ENCODE measurements at regions not wholly inside any gene's neighbourhood (a gene's known extent, or its start where the extent isn't known, plus 50 kb on each side); places are given as distances from the start of the nearest gene placed in this dataset.

DNA sequence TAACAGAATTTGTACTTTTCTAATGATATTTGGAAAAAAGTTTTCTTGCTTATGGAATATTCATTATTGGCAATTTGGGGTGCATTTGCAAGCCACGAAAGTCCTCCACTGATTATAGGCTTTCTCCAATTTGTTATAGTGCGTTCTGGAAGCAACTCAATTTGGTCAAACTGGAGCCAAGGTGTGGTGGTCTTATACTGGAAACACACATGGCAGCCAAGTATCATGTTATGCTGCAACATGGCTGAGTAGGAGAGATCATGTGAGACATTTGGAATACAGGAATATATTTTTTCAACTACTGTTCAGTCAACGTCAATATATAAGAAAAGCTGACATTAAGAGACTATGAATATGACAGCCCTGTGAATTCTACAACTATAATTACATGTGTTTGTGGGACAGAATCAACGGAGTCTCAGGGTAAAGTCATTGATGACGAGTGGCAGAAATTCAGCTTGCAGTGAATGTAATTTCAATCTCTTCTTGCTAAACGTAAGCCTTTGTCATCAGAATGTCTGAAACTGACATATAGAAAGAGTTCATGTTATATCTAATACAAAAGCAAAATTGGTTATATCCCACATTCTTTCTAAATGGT lies 83.8 kb upstream of the FIBIN start:
- no peak overlapping the region for H3K27ac Mint-ChIP-seq (ENCODE audit: unreplicated experiment)
- no peak overlapping the region for H3K4me3 Mint-ChIP-seq (ENCODE audit: unreplicated experiment)
- no peaks in the 10 kb centered on the region for H3K9me3 Mint-ChIP-seq (ENCODE audit: low read depth)
- TF ChIP-seq, protein P1, sequence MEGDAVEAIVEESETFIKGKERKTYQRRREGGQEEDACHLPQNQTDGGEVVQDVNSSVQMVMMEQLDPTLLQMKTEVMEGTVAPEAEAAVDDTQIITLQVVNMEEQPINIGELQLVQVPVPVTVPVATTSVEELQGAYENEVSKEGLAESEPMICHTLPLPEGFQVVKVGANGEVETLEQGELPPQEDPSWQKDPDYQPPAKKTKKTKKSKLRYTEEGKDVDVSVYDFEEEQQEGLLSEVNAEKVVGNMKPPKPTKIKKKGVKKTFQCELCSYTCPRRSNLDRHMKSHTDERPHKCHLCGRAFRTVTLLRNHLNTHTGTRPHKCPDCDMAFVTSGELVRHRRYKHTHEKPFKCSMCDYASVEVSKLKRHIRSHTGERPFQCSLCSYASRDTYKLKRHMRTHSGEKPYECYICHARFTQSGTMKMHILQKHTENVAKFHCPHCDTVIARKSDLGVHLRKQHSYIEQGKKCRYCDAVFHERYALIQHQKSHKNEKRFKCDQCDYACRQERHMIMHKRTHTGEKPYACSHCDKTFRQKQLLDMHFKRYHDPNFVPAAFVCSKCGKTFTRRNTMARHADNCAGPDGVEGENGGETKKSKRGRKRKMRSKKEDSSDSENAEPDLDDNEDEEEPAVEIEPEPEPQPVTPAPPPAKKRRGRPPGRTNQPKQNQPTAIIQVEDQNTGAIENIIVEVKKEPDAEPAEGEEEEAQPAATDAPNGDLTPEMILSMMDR (IDR thresholded peaks at IDR 0.05) = no peak
- DNase-seq (ENCODE audit: low spot score) = no peak
- H3K27me3 Mint-ChIP-seq (ENCODE audit: low read depth) = no peaks in the 10 kb centered on the region
- H3K36me3 Mint-ChIP-seq (ENCODE audit: low read depth) = no peaks in the 10 kb centered on the region
- H3K4me1 Mint-ChIP-seq (ENCODE audit: low read depth) = peaks cover 21% of the 10 kb centered on the region

DNA sequence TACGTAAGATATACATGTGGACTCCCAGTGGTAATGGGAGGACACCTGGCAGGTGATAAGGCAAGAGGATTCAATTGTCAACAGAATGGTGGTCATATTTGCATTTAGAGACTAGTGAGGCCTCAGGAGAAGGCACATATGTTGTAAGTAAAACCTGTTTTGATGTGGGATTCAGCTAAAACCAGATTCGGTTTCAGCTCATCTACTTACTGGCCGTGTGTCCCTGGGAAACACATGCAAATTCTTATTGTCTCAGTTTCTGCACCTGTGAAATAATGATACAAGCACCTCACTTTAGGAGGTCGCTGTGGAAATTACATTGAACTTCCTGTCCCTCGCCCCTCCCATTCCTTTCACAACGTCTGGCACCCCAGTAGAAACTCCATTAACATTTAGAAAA lies 78.9 kb upstream of the FIBIN start:
- Mint-ChIP-seq H3K27me3 (ENCODE audit: low read depth) (no peaks in the 10 kb centered on the region), H3K4me1 (ENCODE audit: low read depth) (peaks cover 15% of the 10 kb centered on the region), H3K27ac (ENCODE audit: unreplicated experiment) (no peak overlapping the region), H3K9me3 (ENCODE audit: low read depth) (peaks cover 6% of the 10 kb centered on the region), H3K36me3 (ENCODE audit: low read depth) (no peaks in the 10 kb centered on the region), H3K4me3 (ENCODE audit: unreplicated experiment) (no peak overlapping the region)
- DNase-seq (ENCODE audit: low spot score) = no peak
- TF ChIP-seq, protein P1 (IDR thresholded peaks at IDR 0.05) = no peak

DNA sequence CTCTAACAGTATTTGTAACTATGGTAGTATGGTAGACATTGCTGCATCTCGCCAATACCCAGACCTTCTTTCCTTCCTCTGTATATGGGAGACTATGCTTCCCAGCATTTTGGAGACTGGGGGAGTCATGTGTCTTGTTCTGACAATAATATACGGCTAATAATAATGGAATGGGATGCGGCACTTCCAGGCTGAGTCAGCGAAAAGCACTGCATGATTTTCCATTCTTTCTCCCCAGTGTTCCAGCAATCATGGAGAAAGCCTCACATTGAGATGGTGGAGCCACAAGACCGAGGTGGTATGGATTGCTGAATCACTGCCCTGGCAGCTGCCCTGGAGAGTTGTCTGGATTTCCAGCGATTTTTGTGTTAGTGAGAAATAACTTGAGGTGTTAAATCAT lies 77.1 kb upstream of the FIBIN start:
- Mint-ChIP-seq H3K27me3 (ENCODE audit: low read depth) (no peaks in the 10 kb centered on the region), H3K27ac (ENCODE audit: unreplicated experiment) (no peak overlapping the region), H3K4me3 (ENCODE audit: unreplicated experiment) (no peak overlapping the region), H3K9me3 (ENCODE audit: low read depth) (peaks cover 6% of the 10 kb centered on the region), H3K36me3 (ENCODE audit: low read depth) (no peaks in the 10 kb centered on the region), H3K4me1 (ENCODE audit: low read depth) (no peaks in the 10 kb centered on the region)
- no peak for DNase-seq (ENCODE audit: low spot score)
- TF ChIP-seq, protein P1 (IDR thresholded peaks at IDR 0.05) = no peak

DNA sequence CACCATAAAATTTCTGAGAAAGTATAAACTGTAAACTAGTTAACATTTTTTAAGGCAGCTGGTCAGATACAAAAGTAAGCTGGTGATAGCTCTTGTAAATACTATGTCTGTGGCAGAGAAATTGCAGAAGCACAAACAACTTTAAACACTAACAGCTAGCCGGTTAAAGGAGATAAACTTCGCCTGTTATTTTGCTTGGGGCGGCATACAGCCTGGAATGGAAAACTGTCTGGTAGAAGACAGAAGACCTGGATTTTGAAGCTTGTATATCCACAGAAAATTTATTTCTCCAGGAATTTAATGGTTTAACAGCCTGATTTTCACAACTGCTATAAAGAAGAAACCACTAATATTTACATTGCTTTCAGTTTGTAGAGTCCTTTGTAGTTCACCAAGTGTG lies 65.3 kb upstream of the FIBIN start:
- no peak overlapping the region for H3K4me3 Mint-ChIP-seq (ENCODE audit: unreplicated experiment)
- TF ChIP-seq, protein P1 (IDR thresholded peaks at IDR 0.05) = no peak
- DNase-seq (ENCODE audit: low spot score) = no peak
- H3K36me3 Mint-ChIP-seq (ENCODE audit: low read depth) = no peaks in the 10 kb centered on the region
- H3K4me1 Mint-ChIP-seq (ENCODE audit: low read depth) = peaks cover 46% of the 10 kb centered on the region
- no peak overlapping the region for H3K27ac Mint-ChIP-seq (ENCODE audit: unreplicated experiment)
- no peaks in the 10 kb centered on the region for H3K27me3 Mint-ChIP-seq (ENCODE audit: low read depth)
- H3K9me3 Mint-ChIP-seq (ENCODE audit: low read depth) = peaks cover 33% of the 10 kb centered on the region

DNA sequence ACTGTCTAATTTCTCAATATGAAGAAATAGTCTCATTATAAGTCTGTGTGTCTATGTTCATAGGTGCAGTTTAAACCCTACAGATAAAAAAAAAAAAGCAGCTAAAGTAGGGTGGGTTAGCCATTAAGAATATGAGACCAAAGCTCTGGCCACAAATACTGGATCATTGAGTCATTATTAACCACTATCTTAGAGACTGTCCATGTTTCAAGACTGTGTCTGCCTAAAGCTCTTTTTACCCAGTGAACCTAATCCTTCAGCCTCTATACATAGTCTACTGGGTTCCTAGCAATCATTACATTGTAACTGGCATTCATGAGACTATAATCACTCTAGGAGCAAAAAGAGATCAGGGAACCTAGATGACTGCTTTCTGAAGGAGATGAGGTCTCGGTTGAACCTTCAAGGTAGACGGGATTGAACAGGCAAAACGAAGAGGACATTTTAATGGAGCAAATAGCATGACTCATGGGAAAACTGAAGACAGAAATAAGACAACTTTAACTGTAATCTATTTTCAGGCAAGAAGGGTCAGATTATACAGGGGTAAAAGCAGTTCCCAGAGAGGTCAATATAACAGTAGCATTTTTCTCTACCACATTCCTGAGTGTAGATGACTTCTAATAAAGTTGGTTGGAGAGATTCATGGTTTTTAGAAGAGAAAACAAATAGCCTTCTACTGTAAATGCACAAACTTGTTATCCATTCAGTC lies 64.0 kb upstream of the FIBIN start:
- peaks cover 22% of the 10 kb centered on the region for H3K9me3 Mint-ChIP-seq (ENCODE audit: low read depth)
- H3K4me3 Mint-ChIP-seq (ENCODE audit: unreplicated experiment) = no peak overlapping the region

More for the DNA sequence above, 64.0 kb upstream of the FIBIN start:
- Mint-ChIP-seq H3K27me3 (ENCODE audit: low read depth) (no peaks in the 10 kb centered on the region), H3K4me1 (ENCODE audit: low read depth) (peaks cover 46% of the 10 kb centered on the region), H3K36me3 (ENCODE audit: low read depth) (no peaks in the 10 kb centered on the region), H3K27ac (ENCODE audit: unreplicated experiment) (no peak overlapping the region)
- TF ChIP-seq, protein P1 (IDR thresholded peaks at IDR 0.05) = no peak
- DNase-seq (ENCODE audit: low spot score) = no peak
